ENCODE measurements at regions not wholly inside any gene's neighbourhood (a gene's known extent, or its start where the extent isn't known, plus 50 kb on each side); places are given as distances from the start of the nearest gene placed in this dataset.

DNA sequence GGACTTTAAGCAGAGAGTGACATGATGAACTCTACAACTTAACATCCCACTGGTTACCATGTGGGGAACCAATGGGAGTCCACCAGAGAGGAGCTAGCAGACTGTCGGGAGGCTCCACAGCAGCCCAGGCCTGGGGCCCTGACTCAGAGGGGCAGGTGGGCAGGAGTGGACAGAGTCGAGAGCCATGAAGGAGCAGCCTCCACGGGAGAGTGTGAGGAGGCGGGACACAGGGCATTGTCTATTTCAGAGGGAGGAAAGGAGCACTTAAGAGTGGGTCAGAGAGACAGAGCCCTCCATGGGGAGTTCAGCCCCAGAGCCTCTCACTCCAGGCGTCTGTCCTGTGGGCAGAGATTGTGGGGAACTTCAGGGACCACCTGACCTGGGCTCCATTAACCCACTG is 118.7 kb downstream of the CYP26B1 start:
- Histone ChIP-seq H3K4me1 (ENCODE audit: low read depth) (no peaks in the 10 kb centered on the region), H3K27ac (no peak overlapping the region), H3K27me3 (no peaks in the 10 kb centered on the region), H3K4me3 (no peak overlapping the region), H3K36me3 (no peaks in the 10 kb centered on the region), H3K9me3 (ENCODE audit: low read depth) (no peaks in the 10 kb centered on the region)
- no peak for DNase-seq (ENCODE audit: low read depth in 1 of 2, low spot score in 1 of 2)
- TF ChIP-seq, protein P1, sequence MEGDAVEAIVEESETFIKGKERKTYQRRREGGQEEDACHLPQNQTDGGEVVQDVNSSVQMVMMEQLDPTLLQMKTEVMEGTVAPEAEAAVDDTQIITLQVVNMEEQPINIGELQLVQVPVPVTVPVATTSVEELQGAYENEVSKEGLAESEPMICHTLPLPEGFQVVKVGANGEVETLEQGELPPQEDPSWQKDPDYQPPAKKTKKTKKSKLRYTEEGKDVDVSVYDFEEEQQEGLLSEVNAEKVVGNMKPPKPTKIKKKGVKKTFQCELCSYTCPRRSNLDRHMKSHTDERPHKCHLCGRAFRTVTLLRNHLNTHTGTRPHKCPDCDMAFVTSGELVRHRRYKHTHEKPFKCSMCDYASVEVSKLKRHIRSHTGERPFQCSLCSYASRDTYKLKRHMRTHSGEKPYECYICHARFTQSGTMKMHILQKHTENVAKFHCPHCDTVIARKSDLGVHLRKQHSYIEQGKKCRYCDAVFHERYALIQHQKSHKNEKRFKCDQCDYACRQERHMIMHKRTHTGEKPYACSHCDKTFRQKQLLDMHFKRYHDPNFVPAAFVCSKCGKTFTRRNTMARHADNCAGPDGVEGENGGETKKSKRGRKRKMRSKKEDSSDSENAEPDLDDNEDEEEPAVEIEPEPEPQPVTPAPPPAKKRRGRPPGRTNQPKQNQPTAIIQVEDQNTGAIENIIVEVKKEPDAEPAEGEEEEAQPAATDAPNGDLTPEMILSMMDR (IDR thresholded peaks at IDR 0.05; ENCODE audit: low read depth, low read length), result no peak

DNA sequence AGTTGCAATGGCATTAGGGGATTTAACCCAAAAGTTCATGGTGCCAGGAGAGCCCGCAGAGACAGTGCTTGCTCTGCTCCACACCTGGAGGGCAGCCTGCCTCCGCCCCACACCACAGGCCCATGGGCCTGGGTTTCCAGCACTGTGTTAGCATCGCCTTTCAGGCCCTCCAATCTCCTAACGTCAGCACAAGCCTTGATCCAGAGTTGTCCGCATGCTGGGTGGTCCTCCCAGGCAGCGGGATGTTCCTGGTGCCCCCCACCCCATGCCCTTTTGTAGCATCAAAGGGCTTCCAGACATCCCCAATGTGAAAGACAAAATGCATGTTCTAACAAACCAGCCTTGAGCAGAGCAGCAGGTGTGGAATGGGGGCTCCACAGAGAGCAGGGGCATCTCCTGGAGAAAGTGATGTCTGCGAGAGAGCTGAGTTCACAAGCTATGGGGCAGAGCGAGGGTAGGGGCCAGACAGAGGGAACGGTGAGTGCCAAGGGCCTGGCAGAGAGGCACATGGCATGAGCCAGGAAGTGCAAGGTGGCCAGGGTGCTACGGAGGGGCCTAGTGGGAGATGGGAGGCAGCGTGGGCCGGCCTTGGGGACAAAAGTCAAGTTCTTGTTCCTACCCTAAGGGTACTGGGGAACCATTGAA is 119.2 kb downstream of the CYP26B1 start:
- no peak for DNase-seq (ENCODE audit: low read depth in 1 of 2, low spot score in 1 of 2)
- no peaks in the 10 kb centered on the region for H3K9me3 ChIP-seq (ENCODE audit: low read depth)
- TF ChIP-seq, protein P1 (IDR thresholded peaks at IDR 0.05; ENCODE audit: low read depth, low read length), result no peak
- no peaks in the 10 kb centered on the region for H3K4me1 ChIP-seq (ENCODE audit: low read depth)
- H3K4me3 ChIP-seq, result no peak overlapping the region
- no peaks in the 10 kb centered on the region for H3K27me3 ChIP-seq
- H3K36me3 ChIP-seq, result no peaks in the 10 kb centered on the region
- H3K27ac ChIP-seq, result no peak overlapping the region

DNA sequence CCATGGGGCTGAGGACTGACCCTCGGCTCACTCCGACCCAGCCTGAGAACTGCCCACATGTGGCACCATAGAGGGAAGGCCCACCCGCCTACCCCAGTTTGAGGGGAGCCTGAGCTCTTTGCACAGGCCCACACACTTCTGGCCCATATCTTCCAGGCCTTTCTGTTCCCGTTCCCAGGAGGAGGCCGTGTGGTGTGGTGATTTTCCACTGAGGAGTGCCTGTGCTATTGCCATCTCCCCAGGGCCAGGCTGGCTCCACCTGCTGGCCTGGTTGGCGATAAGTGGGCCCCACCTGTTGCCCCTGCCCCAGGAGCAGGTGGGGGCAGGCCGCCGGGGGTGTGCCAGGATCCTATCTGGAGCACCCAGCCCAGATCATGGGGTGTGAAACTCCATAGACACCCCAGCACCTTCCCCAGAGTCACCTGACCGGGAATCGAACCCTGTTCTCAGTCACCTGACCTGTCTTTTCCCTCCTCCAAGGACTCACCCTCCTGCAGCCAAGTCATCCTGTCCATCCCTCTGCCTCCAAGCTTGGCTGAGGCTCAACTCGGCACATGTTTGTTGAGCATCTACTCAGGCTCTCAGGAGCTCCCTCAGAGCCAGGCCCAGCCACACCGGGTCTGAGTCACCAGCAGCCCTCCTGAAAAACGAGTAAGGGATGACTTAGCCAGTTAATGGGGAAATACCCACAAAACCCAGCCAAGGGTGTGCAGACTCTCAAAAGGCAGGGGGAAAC is 120.1 kb downstream of the CYP26B1 start:
- H3K4me3 ChIP-seq, result no peak overlapping the region

DNA sequence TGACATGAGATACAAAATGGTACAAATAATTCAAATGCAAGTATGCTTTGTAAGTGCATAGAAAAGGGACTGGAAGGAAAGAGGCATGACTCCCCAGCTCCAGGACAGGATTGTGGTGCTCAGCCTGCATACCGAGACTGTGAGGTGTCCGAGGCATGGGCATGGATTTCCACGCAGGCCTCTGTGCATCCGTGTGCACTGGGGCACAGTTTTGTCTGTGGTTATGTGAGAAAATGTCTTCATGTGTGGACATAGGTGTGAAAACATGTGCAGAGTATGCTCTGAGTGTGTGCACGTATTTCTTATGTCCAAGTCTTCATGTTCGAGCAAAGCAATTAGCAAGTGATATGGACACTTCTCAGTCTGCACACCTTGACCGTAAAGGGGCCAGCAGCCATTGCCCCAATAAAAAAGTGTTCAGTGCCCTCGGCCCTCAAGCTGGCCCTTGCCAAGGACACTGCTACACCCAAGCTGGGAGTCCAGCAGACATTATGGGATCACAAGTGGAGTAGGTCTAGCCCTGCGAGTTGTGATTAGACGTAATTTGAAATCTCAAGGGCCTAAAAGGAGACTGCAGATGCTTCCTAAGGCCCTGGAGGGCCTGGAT is 120.7 kb downstream of the CYP26B1 start:
- TF ChIP-seq, protein P1 (IDR thresholded peaks at IDR 0.05; ENCODE audit: low read depth, low read length), result no peak
- Histone ChIP-seq H3K27me3 (no peaks in the 10 kb centered on the region), H3K36me3 (no peaks in the 10 kb centered on the region), H3K27ac (no peak overlapping the region), H3K4me1 (ENCODE audit: low read depth) (no peaks in the 10 kb centered on the region), H3K9me3 (ENCODE audit: low read depth) (no peaks in the 10 kb centered on the region), H3K4me3 (no peak overlapping the region)
- DNase-seq (ENCODE audit: low read depth in 1 of 2, low spot score in 1 of 2), result no peak

More for the DNA sequence above, 120.1 kb downstream of the CYP26B1 start:
- Histone ChIP-seq H3K4me1 (ENCODE audit: low read depth) (no peaks in the 10 kb centered on the region), H3K27ac (no peak overlapping the region), H3K36me3 (no peaks in the 10 kb centered on the region), H3K9me3 (ENCODE audit: low read depth) (no peaks in the 10 kb centered on the region), H3K27me3 (no peaks in the 10 kb centered on the region)
- TF ChIP-seq, protein P1 (IDR thresholded peaks at IDR 0.05; ENCODE audit: low read depth, low read length), result no peak
- DNase-seq (ENCODE audit: low read depth in 1 of 2, low spot score in 1 of 2), result peak in 1 of 2 donors; percentile 11

DNA sequence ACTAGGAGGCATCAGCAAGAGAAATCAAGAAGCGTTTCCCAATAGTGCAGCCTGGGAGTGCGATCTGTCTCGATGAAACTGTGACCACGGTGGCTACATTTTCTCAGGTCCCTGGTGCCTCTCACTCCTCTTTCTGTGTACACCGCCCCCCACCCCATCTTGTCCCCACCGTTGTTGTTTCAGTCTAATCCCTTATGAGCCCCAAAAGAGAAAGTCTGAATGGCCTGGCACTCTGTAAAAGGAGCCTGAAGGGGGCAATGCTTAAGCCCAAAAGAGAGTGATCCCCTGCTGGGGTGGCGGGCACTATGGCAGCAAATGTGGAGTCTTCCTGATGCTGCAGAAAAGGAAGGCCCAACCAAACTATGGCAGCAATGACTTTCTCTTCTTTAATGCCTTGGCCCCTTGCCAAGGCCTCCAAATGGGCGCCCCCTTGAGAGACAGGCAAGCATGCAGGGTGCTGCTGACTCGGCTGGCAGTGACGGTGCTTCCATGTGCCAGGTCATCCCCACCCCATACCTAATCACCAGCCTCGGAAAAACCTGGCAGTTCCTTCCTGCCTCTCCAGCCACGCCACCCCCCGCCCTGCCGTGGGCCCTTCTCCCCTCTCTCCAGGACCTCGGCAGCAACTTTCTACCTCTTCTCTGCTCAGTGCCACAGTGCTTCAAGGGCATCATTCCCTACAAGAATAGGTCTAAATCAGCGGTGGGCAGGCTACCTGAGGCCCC is 123.0 kb downstream of the CYP26B1 start:
- TF ChIP-seq, protein P1 (IDR thresholded peaks at IDR 0.05; ENCODE audit: low read depth, low read length), result no peak
- H3K27ac ChIP-seq, result no peak overlapping the region
- H3K27me3 ChIP-seq, result no peaks in the 10 kb centered on the region
- H3K36me3 ChIP-seq, result no peaks in the 10 kb centered on the region
- H3K9me3 ChIP-seq (ENCODE audit: low read depth), result no peaks in the 10 kb centered on the region
- DNase-seq (ENCODE audit: low read depth in 1 of 2, low spot score in 1 of 2), result no peak
- H3K4me1 ChIP-seq (ENCODE audit: low read depth), result no peaks in the 10 kb centered on the region
- H3K4me3 ChIP-seq, result no peak overlapping the region
